GM12891 (cell line): ENCODE measurements at regions not wholly inside any gene's neighbourhood (a gene's known extent, or its start where the extent isn't known, plus 50 kb on each side); places are given as distances from the start of the nearest gene placed in this dataset.

ENCODE experiments used
- PAX5 ChIP-seq: IDR thresholded peaks from 2 replicates; pipeline ENCODE4 v1.6.1; 2011; ENCODE audit warnings: low read length, moderate library complexity, mild to moderate bottlenecking; ENCODE audit not compliant: insufficient read depth, severe bottlenecking
- POLR2A ChIP-seq: IDR thresholded peaks from 2 replicates; pipeline ENCODE4 v1.6.1; 2011; ENCODE audit warnings: low read depth, low read length, control low read depth
- POLR2AphosphoS5 ChIP-seq: IDR thresholded peaks from 2 replicates; pipeline ENCODE4 v1.6.1; 2011; ENCODE audit warnings: low read depth, low read length, control low read depth
- POU2F2 ChIP-seq: IDR thresholded peaks from 2 replicates; pipeline ENCODE4 v1.6.1; 2011; ENCODE audit warnings: low read depth, mild to moderate bottlenecking, control low read depth, low read length, moderate library complexity
- SPI1 ChIP-seq: IDR thresholded peaks from 2 replicates; pipeline ENCODE4 v1.6.1; 2011; ENCODE audit warnings: low read depth, low read length, control low read depth
- TAF1 ChIP-seq: IDR thresholded peaks from 2 replicates; pipeline ENCODE4 v1.6.1; 2011; ENCODE audit warnings: low read depth, low read length, control low read depth

DNA sequence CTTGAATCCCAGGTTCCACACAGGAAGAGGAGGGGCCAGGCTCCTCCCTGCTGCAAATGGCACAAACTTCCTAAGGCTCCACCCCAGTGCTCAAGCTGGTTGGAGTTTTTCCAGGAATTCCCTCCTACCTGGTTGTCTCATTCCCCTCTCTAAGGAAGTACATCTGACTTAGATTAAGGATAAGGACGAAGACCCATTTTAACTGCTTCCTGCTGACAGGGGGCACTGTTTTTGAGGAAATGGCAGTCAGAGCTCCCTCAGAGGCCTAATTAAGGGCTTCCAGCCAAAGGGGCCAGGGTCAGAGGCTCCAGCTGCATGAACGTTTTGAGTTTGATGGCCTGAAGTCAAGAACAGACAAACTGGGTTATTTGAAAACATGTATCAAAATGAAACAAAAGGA is 1084.7 kb downstream of the SLC6A15 start:
- TF ChIP-seq POLR2A (no peak), TAF1 (no peak), POLR2AphosphoS5 (no peak), SPI1 (no peak), POU2F2 (no peak), PAX5 (no peak)
